Skeletal muscle tissue (tissue), 3 donors: ENCODE measurements at regions not wholly inside any gene's neighbourhood (a gene's known extent, or its start where the extent isn't known, plus 50 kb on each side); places are given as distances from the start of the nearest gene placed in this dataset.

ENCODE experiments used
- H3K27ac ChIP-seq: one replicate; pipeline ENCODE4 v1.7.0; 2013; ENCODE audit warnings: mild to moderate bottlenecking, low read depth, low read length, inconsistent platforms
- H3K27me3 ChIP-seq, 3 donors: one replicate each; pipeline ENCODE4 v1.7.0; 2013; ENCODE audit warnings: low read length in 3 of 3; ENCODE audit not compliant: control insufficient read depth in 3 of 3, insufficient read depth in 3 of 3
- H3K36me3 ChIP-seq, 3 donors: one replicate each; pipeline ENCODE4 v1.7.0; 2013; ENCODE audit warnings: low read length in 3 of 3; ENCODE audit not compliant: control insufficient read depth in 3 of 3, insufficient read depth in 3 of 3
- H3K4me1 ChIP-seq, 3 donors: one replicate each; pipeline ENCODE4 v1.7.0; 2013; ENCODE audit warnings: low read length in 3 of 3, mild to moderate bottlenecking in 3 of 3; ENCODE audit not compliant: control insufficient read depth in 3 of 3, insufficient read depth in 3 of 3
- H3K4me3 ChIP-seq, 3 donors: one replicate each; pipeline ENCODE4 v1.7.0; 2013; ENCODE audit warnings: low read length in 3 of 3
- H3K9ac ChIP-seq, 3 donors: one replicate each; pipeline ENCODE4 v1.7.0; 2013; ENCODE audit warnings: low read length in 3 of 3, mild to moderate bottlenecking in 3 of 3, moderate library complexity in 2 of 3, low read depth in 1 of 3
- H3K9me3 ChIP-seq, 3 donors: one replicate each; pipeline ENCODE4 v1.7.0; 2013; ENCODE audit warnings: low read length in 3 of 3; ENCODE audit not compliant: control insufficient read depth in 3 of 3
- donor health status: Osteomylitis.

GRCh38 chrX:45954026-45954425, 591.2 kb downstream of the ZNF674 start:
- Histone ChIP-seq H3K27me3 (no peaks in the 10 kb centered on the region), H3K9me3 (no peaks in the 10 kb centered on the region)

GRCh38 chrX:45952030-45952429, 593.2 kb downstream of the ZNF674 start:
- Histone ChIP-seq H3K36me3 (no peaks in the 10 kb centered on the region), H3K27ac (no peak overlapping the region), H3K27me3 (no peaks in the 10 kb centered on the region), H3K4me3 (no peak overlapping the region), H3K9me3 (no peaks in the 10 kb centered on the region), H3K4me1 (no peaks in the 10 kb centered on the region), H3K9ac (no peak overlapping the region)

More at GRCh38 chrX:45954026-45954425, 591.2 kb downstream of the ZNF674 start:
- Histone ChIP-seq H3K36me3 (no peaks in the 10 kb centered on the region), H3K4me3 (no peak overlapping the region), H3K4me1 (no peaks in the 10 kb centered on the region), H3K9ac (no peak overlapping the region), H3K27ac (no peak overlapping the region)

GRCh38 chrX:45935408-45935807, 609.8 kb downstream of the ZNF674 start:
- H3K4me3 ChIP-seq = no peak overlapping the region
- H3K36me3 ChIP-seq = no peaks in the 10 kb centered on the region
- H3K9ac ChIP-seq = no peak overlapping the region
- H3K9me3 ChIP-seq = no peaks in the 10 kb centered on the region
- no peak overlapping the region for H3K27ac ChIP-seq
- no peaks in the 10 kb centered on the region for H3K4me1 ChIP-seq
- H3K27me3 ChIP-seq = no peaks in the 10 kb centered on the region

- Histone ChIP-seq H3K36me3 (no peaks in the 10 kb centered on the region), H3K9me3 (no peaks in the 10 kb centered on the region), H3K4me3 (no peak overlapping the region), H3K27ac (no peak overlapping the region), H3K27me3 (no peaks in the 10 kb centered on the region), H3K9ac (no peak overlapping the region), H3K4me1 (no peaks in the 10 kb centered on the region)
These were observed 632.9 kb downstream of the ZNF674 start for GRCh38 chrX:45912316-45912715.

- H3K27me3 ChIP-seq = no peaks in the 10 kb centered on the region
- no peak overlapping the region for H3K27ac ChIP-seq
- no peak overlapping the region for H3K9ac ChIP-seq
- H3K4me1 ChIP-seq = no peaks in the 10 kb centered on the region
- H3K9me3 ChIP-seq = no peaks in the 10 kb centered on the region
- no peak overlapping the region for H3K4me3 ChIP-seq
- no peaks in the 10 kb centered on the region for H3K36me3 ChIP-seq
These were observed 637.4 kb downstream of the ZNF674 start for GRCh38 chrX:45907786-45908185.

- no peak overlapping the region for H3K9ac ChIP-seq
- H3K4me3 ChIP-seq = no peak overlapping the region
- no peaks in the 10 kb centered on the region for H3K27me3 ChIP-seq
- no peaks in the 10 kb centered on the region for H3K36me3 ChIP-seq
- no peaks in the 10 kb centered on the region for H3K9me3 ChIP-seq
- no peaks in the 10 kb centered on the region for H3K4me1 ChIP-seq
- no peak overlapping the region for H3K27ac ChIP-seq
These were observed 641.4 kb downstream of the ZNF674 start for GRCh38 chrX:45903781-45904201.

- Histone ChIP-seq H3K9me3 (no peaks in the 10 kb centered on the region), H3K4me3 (no peak overlapping the region), H3K36me3 (no peaks in the 10 kb centered on the region), H3K9ac (no peak overlapping the region), H3K27me3 (no peaks in the 10 kb centered on the region), H3K4me1 (no peaks in the 10 kb centered on the region), H3K27ac (no peak overlapping the region)
These were observed 644.2 kb downstream of the ZNF674 start for GRCh38 chrX:45900766-45901615.

- Histone ChIP-seq H3K4me3 (no peak overlapping the region), H3K36me3 (no peaks in the 10 kb centered on the region), H3K9ac (no peak overlapping the region), H3K4me1 (no peaks in the 10 kb centered on the region), H3K27me3 (no peaks in the 10 kb centered on the region), H3K9me3 (peaks cover 0 to 3% (median 0%) of the 10 kb centered on the region in 3 donors), H3K27ac (no peak overlapping the region)
These were observed 650.2 kb downstream of the ZNF674 start for GRCh38 chrX:45894864-45895645.

- no peak overlapping the region for H3K9ac ChIP-seq
- no peaks in the 10 kb centered on the region for H3K27me3 ChIP-seq
- no peaks in the 10 kb centered on the region for H3K4me1 ChIP-seq
- H3K36me3 ChIP-seq = no peaks in the 10 kb centered on the region
- no peak overlapping the region for H3K4me3 ChIP-seq
- peaks cover 0 to 3% (median 0%) of the 10 kb centered on the region in 3 donors for H3K9me3 ChIP-seq
- H3K27ac ChIP-seq = no peak overlapping the region
These were observed 655.8 kb downstream of the ZNF674 start for GRCh38 chrX:45889471-45889870.

GRCh38 chrX:45888518-45888917, 656.7 kb downstream of the ZNF674 start:
- Histone ChIP-seq H3K9ac (no peak overlapping the region), H3K27me3 (no peaks in the 10 kb centered on the region), H3K36me3 (no peaks in the 10 kb centered on the region), H3K9me3 (peaks cover 0 to under 1% (median 0%) of the 10 kb centered on the region in 3 donors), H3K27ac (no peak overlapping the region), H3K4me1 (no peaks in the 10 kb centered on the region), H3K4me3 (no peak overlapping the region)
